ENCODE measurements at regions not wholly inside any gene's neighbourhood (a gene's known extent, or its start where the extent isn't known, plus 50 kb on each side); places are given as distances from the start of the nearest gene placed in this dataset.

- H4K20me1 ChIP-seq (ENCODE audit: insufficient read depth): no peaks in the 10 kb centered on the region
- intact Hi-C loops (cut with micrococcal nuclease; ENCODE audit: unreplicated experiment): no loop called here
- ChIA-PET CTCF (no interaction called here), POLR2A (ENCODE audit: unreplicated experiment) (no interaction called here)
- no peak for TF ChIP-seq EZH2 (IDR thresholded peaks at IDR 0.05; ENCODE audit: low read depth)
- no peak for TF ChIP-seq CTCF (conservative IDR thresholded peaks at IDR 0.05)
- H3K9me3 ChIP-seq (ENCODE audit: insufficient read depth, low read depth): no peaks in the 10 kb centered on the region
- H3K27ac ChIP-seq: no peak overlapping the region
- H3K36me3 ChIP-seq (ENCODE audit: low read depth): no peaks in the 10 kb centered on the region
- H3K27me3 ChIP-seq (ENCODE audit: insufficient read depth, low read depth): no peaks in the 10 kb centered on the region
- no peak overlapping the region for H3K4me3 ChIP-seq
- no peaks in the 10 kb centered on the region for H3F3A ChIP-seq (ENCODE audit: insufficient read depth, low read depth)
- H3K79me2 ChIP-seq (ENCODE audit: low read depth): no peaks in the 10 kb centered on the region
- no peak overlapping the region for H3K4me2 ChIP-seq
- H2AFZ ChIP-seq: no peak overlapping the region
- no peak for DNase-seq
- BruUV-seq (replicated peaks): no TSS peak
- no peaks in the 10 kb centered on the region for H3K9me2 ChIP-seq (ENCODE audit: insufficient read depth)
- H3K4me1 ChIP-seq (replicated peaks; ENCODE audit: insufficient read depth): no peaks in the 10 kb centered on the region
Measured at GRCh38 chr3:117885011-117885441, 1149.6 kb downstream of the IGSF11 start.

GRCh38 chr3:117886147-117886546, 1148.5 kb downstream of the IGSF11 start:
- H4K20me1 ChIP-seq (ENCODE audit: insufficient read depth): no peaks in the 10 kb centered on the region
- no peak overlapping the region for H3K4me3 ChIP-seq
- POLR2A ChIA-PET (ENCODE audit: unreplicated experiment): no interaction called here
- H3F3A ChIP-seq (ENCODE audit: insufficient read depth, low read depth): no peaks in the 10 kb centered on the region
- H3K36me3 ChIP-seq (ENCODE audit: low read depth): no peaks in the 10 kb centered on the region
- H2AFZ ChIP-seq: no peak overlapping the region
- no peak overlapping the region for H3K4me2 ChIP-seq
- TF ChIP-seq EZH2 (IDR thresholded peaks at IDR 0.05; ENCODE audit: low read depth) (no peak), CTCF (conservative IDR thresholded peaks at IDR 0.05) (no peak)
- no peaks in the 10 kb centered on the region for H3K4me1 ChIP-seq (replicated peaks; ENCODE audit: insufficient read depth)
- no peaks in the 10 kb centered on the region for H3K9me2 ChIP-seq (ENCODE audit: insufficient read depth)
- H3K79me2 ChIP-seq (ENCODE audit: low read depth): no peaks in the 10 kb centered on the region
- DNase-seq: no peak
- intact Hi-C loops (cut with micrococcal nuclease; ENCODE audit: unreplicated experiment): no loop called here
- CTCF ChIA-PET: no interaction called here
- no peak overlapping the region for H3K27ac ChIP-seq
- no peaks in the 10 kb centered on the region for H3K27me3 ChIP-seq (ENCODE audit: insufficient read depth, low read depth)
- no peaks in the 10 kb centered on the region for H3K9me3 ChIP-seq (ENCODE audit: insufficient read depth, low read depth)
- BruUV-seq (replicated peaks): no TSS peak

GRCh38 chr3:117887031-117887430, 1147.6 kb downstream of the IGSF11 start:
- Histone ChIP-seq H3K27me3 (ENCODE audit: insufficient read depth, low read depth) (no peaks in the 10 kb centered on the region), H3K79me2 (ENCODE audit: low read depth) (no peaks in the 10 kb centered on the region), H2AFZ (no peak overlapping the region), H3K4me2 (no peak overlapping the region), H3K9me3 (ENCODE audit: insufficient read depth, low read depth) (no peaks in the 10 kb centered on the region), H3K27ac (no peak overlapping the region), H3K9me2 (ENCODE audit: insufficient read depth) (no peaks in the 10 kb centered on the region), H3K4me1 (replicated peaks; ENCODE audit: insufficient read depth) (no peaks in the 10 kb centered on the region), H4K20me1 (ENCODE audit: insufficient read depth) (no peaks in the 10 kb centered on the region), H3F3A (ENCODE audit: insufficient read depth, low read depth) (no peaks in the 10 kb centered on the region), H3K4me3 (no peak overlapping the region), H3K36me3 (ENCODE audit: low read depth) (no peaks in the 10 kb centered on the region)
- POLR2A ChIA-PET (ENCODE audit: unreplicated experiment): no interaction called here
- no peak for TF ChIP-seq EZH2 (IDR thresholded peaks at IDR 0.05; ENCODE audit: low read depth)
- no peak for TF ChIP-seq CTCF (conservative IDR thresholded peaks at IDR 0.05)
- CTCF ChIA-PET: no interaction called here
- no TSS peak for BruUV-seq (replicated peaks)
- no peak for DNase-seq
- intact Hi-C loops (cut with micrococcal nuclease; ENCODE audit: unreplicated experiment): no loop called here

Data from PC-9 (cell line).